ENCODE measurements at regions not wholly inside any gene's neighbourhood (a gene's known extent, or its start where the extent isn't known, plus 50 kb on each side); places are given as distances from the start of the nearest gene placed in this dataset.

DNA sequence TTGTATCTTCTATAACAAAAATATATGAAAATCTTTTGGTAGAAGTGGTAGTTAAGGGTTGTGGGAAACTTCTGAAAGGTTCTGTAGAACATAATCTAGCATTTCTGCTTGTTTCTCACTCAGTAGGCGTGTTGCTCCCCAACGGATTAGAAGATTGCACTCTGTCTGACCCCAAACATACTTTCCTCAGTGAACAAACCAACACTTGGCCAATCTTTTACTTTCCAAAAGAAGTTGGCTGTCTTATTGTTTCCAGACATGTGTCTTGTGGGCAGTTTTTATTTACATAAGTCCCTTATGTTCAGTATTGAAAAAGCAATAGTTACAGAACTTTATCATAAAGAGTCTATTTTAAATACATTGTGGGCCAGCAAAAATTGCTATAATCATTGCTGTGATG is 312.8 kb upstream of the EPHA5 start:
- no peak overlapping the region for H3K27ac ChIP-seq (ENCODE audit: insufficient read depth, low read length)
- H3K36me3 ChIP-seq (ENCODE audit: control insufficient read depth, insufficient read depth, low read length): no peaks in the 10 kb centered on the region
- H3K9me3 ChIP-seq (ENCODE audit: control insufficient read depth, insufficient read depth, low read depth, low read length): no peaks in the 10 kb centered on the region
- H4K20me1 ChIP-seq (ENCODE audit: control insufficient read depth, extremely low read depth, insufficient read depth, low read length): no peaks in the 10 kb centered on the region
- H3K4me3 ChIP-seq (replicated peaks in 1 of 4; ENCODE audit: control extremely low read depth in 1 of 4, insufficient read depth in 1 of 4, low read depth in 3 of 4, low read length in 4 of 4): no peak overlapping the region
- peak in 1 of 2 donors; percentile 72 for DNase-seq (ENCODE audit: low read depth in 2 of 2)
- no peak overlapping the region for H3K4me2 ChIP-seq (ENCODE audit: extremely low read depth, insufficient read depth, low read length)
- no peak overlapping the region for H2AFZ ChIP-seq (ENCODE audit: low read length)
- TF ChIP-seq EZH2 (IDR thresholded peaks at IDR 0.05; ENCODE audit: low read length, missing control alignments): no peak
- TF ChIP-seq, protein P1, sequence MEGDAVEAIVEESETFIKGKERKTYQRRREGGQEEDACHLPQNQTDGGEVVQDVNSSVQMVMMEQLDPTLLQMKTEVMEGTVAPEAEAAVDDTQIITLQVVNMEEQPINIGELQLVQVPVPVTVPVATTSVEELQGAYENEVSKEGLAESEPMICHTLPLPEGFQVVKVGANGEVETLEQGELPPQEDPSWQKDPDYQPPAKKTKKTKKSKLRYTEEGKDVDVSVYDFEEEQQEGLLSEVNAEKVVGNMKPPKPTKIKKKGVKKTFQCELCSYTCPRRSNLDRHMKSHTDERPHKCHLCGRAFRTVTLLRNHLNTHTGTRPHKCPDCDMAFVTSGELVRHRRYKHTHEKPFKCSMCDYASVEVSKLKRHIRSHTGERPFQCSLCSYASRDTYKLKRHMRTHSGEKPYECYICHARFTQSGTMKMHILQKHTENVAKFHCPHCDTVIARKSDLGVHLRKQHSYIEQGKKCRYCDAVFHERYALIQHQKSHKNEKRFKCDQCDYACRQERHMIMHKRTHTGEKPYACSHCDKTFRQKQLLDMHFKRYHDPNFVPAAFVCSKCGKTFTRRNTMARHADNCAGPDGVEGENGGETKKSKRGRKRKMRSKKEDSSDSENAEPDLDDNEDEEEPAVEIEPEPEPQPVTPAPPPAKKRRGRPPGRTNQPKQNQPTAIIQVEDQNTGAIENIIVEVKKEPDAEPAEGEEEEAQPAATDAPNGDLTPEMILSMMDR (conservative IDR thresholded peaks at IDR 0.05 in 1 of 2, IDR thresholded peaks at IDR 0.05 in 1 of 2; ENCODE audit: low read depth in 1 of 2, low read length in 2 of 2): no peak
- H3K9ac ChIP-seq (ENCODE audit: insufficient read depth, low read length): no peak overlapping the region
- no peaks in the 10 kb centered on the region for H3K79me2 ChIP-seq (ENCODE audit: control insufficient read depth, insufficient read depth, low read length)
- H3K27me3 ChIP-seq (ENCODE audit: control insufficient read depth, insufficient read depth, low read length): no peaks in the 10 kb centered on the region
- no peaks in the 10 kb centered on the region for H3K4me1 ChIP-seq (ENCODE audit: control insufficient read depth, extremely low read depth, insufficient read depth, low read length)

DNA sequence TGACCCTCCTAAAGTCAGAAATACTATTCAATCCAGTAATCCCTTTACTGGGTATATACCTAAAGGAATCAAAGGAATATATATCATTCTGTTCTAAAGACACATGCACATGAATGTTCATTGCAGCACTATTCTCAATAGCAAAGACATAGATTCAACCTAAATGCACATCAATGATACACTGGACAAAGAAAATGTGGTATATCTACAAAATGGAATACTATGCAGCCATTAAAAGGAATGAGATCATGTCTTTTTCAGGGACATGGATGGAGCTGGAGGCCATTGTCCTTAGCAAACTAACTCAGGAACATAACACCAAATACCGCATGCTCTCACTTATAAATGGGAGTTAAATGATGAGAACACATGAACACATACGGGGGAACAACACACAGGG is 306.0 kb upstream of the EPHA5 start:
- H4K20me1 ChIP-seq (ENCODE audit: control insufficient read depth, extremely low read depth, insufficient read depth, low read length): no peaks in the 10 kb centered on the region
- no peaks in the 10 kb centered on the region for H3K9me3 ChIP-seq (ENCODE audit: control insufficient read depth, insufficient read depth, low read depth, low read length)
- no peaks in the 10 kb centered on the region for H3K27me3 ChIP-seq (ENCODE audit: control insufficient read depth, insufficient read depth, low read length)
- no peaks in the 10 kb centered on the region for H3K79me2 ChIP-seq (ENCODE audit: control insufficient read depth, insufficient read depth, low read length)
- no peak overlapping the region for H3K27ac ChIP-seq (ENCODE audit: insufficient read depth, low read length)
- no peak overlapping the region for H3K4me3 ChIP-seq (replicated peaks in 1 of 4; ENCODE audit: control extremely low read depth in 1 of 4, insufficient read depth in 1 of 4, low read depth in 3 of 4, low read length in 4 of 4)
- H2AFZ ChIP-seq (ENCODE audit: low read length): no peak overlapping the region
- no peaks in the 10 kb centered on the region for H3K4me1 ChIP-seq (ENCODE audit: control insufficient read depth, extremely low read depth, insufficient read depth, low read length)
- DNase-seq (ENCODE audit: low read depth in 2 of 2): no peak
- no peak overlapping the region for H3K4me2 ChIP-seq (ENCODE audit: extremely low read depth, insufficient read depth, low read length)
- H3K36me3 ChIP-seq (ENCODE audit: control insufficient read depth, insufficient read depth, low read length): no peaks in the 10 kb centered on the region
- TF ChIP-seq, protein P1 (conservative IDR thresholded peaks at IDR 0.05 in 1 of 2, IDR thresholded peaks at IDR 0.05 in 1 of 2; ENCODE audit: low read depth in 1 of 2, low read length in 2 of 2): no peak
- TF ChIP-seq EZH2 (IDR thresholded peaks at IDR 0.05; ENCODE audit: low read length, missing control alignments): no peak
- no peak overlapping the region for H3K9ac ChIP-seq (ENCODE audit: insufficient read depth, low read length)

DNA sequence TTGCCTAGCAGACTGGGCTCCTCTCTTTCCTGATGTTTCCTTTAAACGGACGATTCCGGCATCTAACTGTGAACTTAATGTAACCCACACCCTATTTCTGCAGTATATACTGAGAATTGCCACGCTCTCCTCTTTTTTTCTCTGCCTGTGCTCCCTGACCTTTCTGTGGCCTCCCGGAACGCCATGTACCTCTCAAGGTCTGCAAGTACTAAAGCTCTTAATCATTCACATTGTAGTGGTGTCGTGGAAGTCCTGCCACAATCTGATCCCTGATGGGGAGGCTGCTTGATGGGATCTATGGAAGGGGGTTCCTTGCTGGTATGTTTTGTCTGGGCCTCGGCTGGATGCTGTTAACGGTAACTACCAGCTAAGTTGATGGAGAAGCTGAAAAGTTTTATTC is 302.9 kb upstream of the EPHA5 start:
- no peaks in the 10 kb centered on the region for H3K79me2 ChIP-seq (ENCODE audit: control insufficient read depth, insufficient read depth, low read length)
- H3K27me3 ChIP-seq (ENCODE audit: control insufficient read depth, insufficient read depth, low read length): no peaks in the 10 kb centered on the region
- no peak overlapping the region for H3K4me2 ChIP-seq (ENCODE audit: extremely low read depth, insufficient read depth, low read length)
- H3K36me3 ChIP-seq (ENCODE audit: control insufficient read depth, insufficient read depth, low read length): no peaks in the 10 kb centered on the region
- H4K20me1 ChIP-seq (ENCODE audit: control insufficient read depth, extremely low read depth, insufficient read depth, low read length): no peaks in the 10 kb centered on the region
- DNase-seq (ENCODE audit: low read depth in 2 of 2): no peak
- TF ChIP-seq, protein P1 (conservative IDR thresholded peaks at IDR 0.05 in 1 of 2, IDR thresholded peaks at IDR 0.05 in 1 of 2; ENCODE audit: low read depth in 1 of 2, low read length in 2 of 2): no peak
- TF ChIP-seq EZH2 (IDR thresholded peaks at IDR 0.05; ENCODE audit: low read length, missing control alignments): no peak
- no peak overlapping the region for H3K9ac ChIP-seq (ENCODE audit: insufficient read depth, low read length)
- no peaks in the 10 kb centered on the region for H3K9me3 ChIP-seq (ENCODE audit: control insufficient read depth, insufficient read depth, low read depth, low read length)
- no peaks in the 10 kb centered on the region for H3K4me1 ChIP-seq (ENCODE audit: control insufficient read depth, extremely low read depth, insufficient read depth, low read length)
- H3K27ac ChIP-seq (ENCODE audit: insufficient read depth, low read length): no peak overlapping the region
- H2AFZ ChIP-seq (ENCODE audit: low read length): no peak overlapping the region
- H3K4me3 ChIP-seq (replicated peaks in 1 of 4; ENCODE audit: control extremely low read depth in 1 of 4, insufficient read depth in 1 of 4, low read depth in 3 of 4, low read length in 4 of 4): no peak overlapping the region
